SH-SY5Y (cell line): ENCODE measurements at regions not wholly inside any gene's neighbourhood (a gene's known extent, or its start where the extent isn't known, plus 50 kb on each side); places are given as distances from the start of the nearest gene placed in this dataset.

ENCODE experiments used
- GATA2 ChIP-seq: IDR thresholded peaks from 2 replicates; pipeline ENCODE4 v1.6.1; 2011; ENCODE audit warnings: mild to moderate bottlenecking, low read depth, low read length
- GATA3 ChIP-seq: IDR thresholded peaks from 2 replicates; pipeline ENCODE4 v1.6.1; 2011; ENCODE audit warnings: low read depth, mild to moderate bottlenecking, low read length, moderate library complexity

GRCh38 chr18:69109686-69110085 lies 291.0 kb upstream of the DOK6 start:
- TF ChIP-seq GATA3 (no peak), GATA2 (no peak)

GRCh38 chr18:69120833-69121232 lies 279.9 kb upstream of the DOK6 start:
- TF ChIP-seq GATA2 (no peak), GATA3 (no peak)

GRCh38 chr18:69123421-69123820 lies 277.3 kb upstream of the DOK6 start:
- TF ChIP-seq GATA3 = no peak
- no peak for TF ChIP-seq GATA2

GRCh38 chr18:69127873-69128500 lies 272.7 kb upstream of the DOK6 start:
- TF ChIP-seq GATA3 = no peak
- TF ChIP-seq GATA2 = no peak

- TF ChIP-seq GATA2 = no peak
- no peak for TF ChIP-seq GATA3
Observed at GRCh38 chr18:69128566-69128965, 272.1 kb upstream of the DOK6 start.

GRCh38 chr18:69128978-69129377 lies 271.7 kb upstream of the DOK6 start:
- TF ChIP-seq GATA2 (no peak), GATA3 (no peak)

- TF ChIP-seq GATA2 = no peak
Observed at GRCh38 chr18:69138088-69138487, 262.6 kb upstream of the DOK6 start.

GRCh38 chr18:69143084-69143483 lies 257.6 kb upstream of the DOK6 start:
- no peak for TF ChIP-seq GATA3
- TF ChIP-seq GATA2 = no peak

- TF ChIP-seq GATA3 = no peak
- no peak for TF ChIP-seq GATA2
Observed at GRCh38 chr18:69152436-69152835, 248.3 kb upstream of the DOK6 start.

- TF ChIP-seq GATA2 (no peak), GATA3 (no peak)
Observed at GRCh38 chr18:69157906-69158305, 242.8 kb upstream of the DOK6 start.

- TF ChIP-seq GATA3 = no peak
- TF ChIP-seq GATA2 = no peak
Observed at GRCh38 chr18:69158944-69159343, 241.7 kb upstream of the DOK6 start.

- TF ChIP-seq GATA2 = no peak
- TF ChIP-seq GATA3 = no peak
Observed at GRCh38 chr18:69161383-69162028, 239.2 kb upstream of the DOK6 start.

GRCh38 chr18:69162649-69163048 lies 238.0 kb upstream of the DOK6 start:
- TF ChIP-seq GATA3 (no peak), GATA2 (no peak)

GRCh38 chr18:69172046-69172445 lies 228.6 kb upstream of the DOK6 start:
- TF ChIP-seq GATA2 (no peak), GATA3 (no peak)

- no peak for TF ChIP-seq GATA3
- TF ChIP-seq GATA2 = no peak
Observed at GRCh38 chr18:69175681-69176080, 225.0 kb upstream of the DOK6 start.
